ENCODE measurements at regions not wholly inside any gene's neighbourhood (a gene's known extent, or its start where the extent isn't known, plus 50 kb on each side); places are given as distances from the start of the nearest gene placed in this dataset.

DNA sequence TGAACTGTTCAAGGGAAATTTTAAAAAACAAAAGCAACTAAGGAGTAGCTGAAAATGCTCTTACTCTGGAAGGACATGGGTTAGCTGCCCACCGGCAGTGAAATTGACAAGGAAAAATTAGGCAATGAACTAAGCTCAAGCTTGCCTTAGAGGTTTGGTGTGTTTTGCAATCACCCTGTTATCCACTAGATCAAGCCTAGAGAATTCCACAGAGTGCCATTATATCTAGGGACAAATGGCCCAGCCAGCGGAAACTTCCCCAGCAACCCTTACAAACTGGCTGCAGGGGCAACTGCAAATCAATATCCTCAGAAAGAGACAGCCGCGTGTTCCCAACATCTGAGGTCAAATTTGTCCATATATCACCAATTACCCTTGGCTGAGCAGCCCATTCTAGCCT lies 258.2 kb downstream of the SP3 start:
- TF ChIP-seq, protein P1, sequence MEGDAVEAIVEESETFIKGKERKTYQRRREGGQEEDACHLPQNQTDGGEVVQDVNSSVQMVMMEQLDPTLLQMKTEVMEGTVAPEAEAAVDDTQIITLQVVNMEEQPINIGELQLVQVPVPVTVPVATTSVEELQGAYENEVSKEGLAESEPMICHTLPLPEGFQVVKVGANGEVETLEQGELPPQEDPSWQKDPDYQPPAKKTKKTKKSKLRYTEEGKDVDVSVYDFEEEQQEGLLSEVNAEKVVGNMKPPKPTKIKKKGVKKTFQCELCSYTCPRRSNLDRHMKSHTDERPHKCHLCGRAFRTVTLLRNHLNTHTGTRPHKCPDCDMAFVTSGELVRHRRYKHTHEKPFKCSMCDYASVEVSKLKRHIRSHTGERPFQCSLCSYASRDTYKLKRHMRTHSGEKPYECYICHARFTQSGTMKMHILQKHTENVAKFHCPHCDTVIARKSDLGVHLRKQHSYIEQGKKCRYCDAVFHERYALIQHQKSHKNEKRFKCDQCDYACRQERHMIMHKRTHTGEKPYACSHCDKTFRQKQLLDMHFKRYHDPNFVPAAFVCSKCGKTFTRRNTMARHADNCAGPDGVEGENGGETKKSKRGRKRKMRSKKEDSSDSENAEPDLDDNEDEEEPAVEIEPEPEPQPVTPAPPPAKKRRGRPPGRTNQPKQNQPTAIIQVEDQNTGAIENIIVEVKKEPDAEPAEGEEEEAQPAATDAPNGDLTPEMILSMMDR (IDR thresholded peaks at IDR 0.05; ENCODE audit: poor library complexity, severe bottlenecking): no peak
- no peak for TF ChIP-seq EZH2 (IDR thresholded peaks at IDR 0.05; ENCODE audit: borderline replicate concordance, insufficient read depth, low read length, poor library complexity, severe bottlenecking)
- no peak for TF ChIP-seq POLR2AphosphoS5 (IDR thresholded peaks at IDR 0.05)
- no peak for TF ChIP-seq EP300 (conservative IDR thresholded peaks at IDR 0.05; ENCODE audit: poor library complexity, severe bottlenecking)
- TF ChIP-seq, protein P2, sequence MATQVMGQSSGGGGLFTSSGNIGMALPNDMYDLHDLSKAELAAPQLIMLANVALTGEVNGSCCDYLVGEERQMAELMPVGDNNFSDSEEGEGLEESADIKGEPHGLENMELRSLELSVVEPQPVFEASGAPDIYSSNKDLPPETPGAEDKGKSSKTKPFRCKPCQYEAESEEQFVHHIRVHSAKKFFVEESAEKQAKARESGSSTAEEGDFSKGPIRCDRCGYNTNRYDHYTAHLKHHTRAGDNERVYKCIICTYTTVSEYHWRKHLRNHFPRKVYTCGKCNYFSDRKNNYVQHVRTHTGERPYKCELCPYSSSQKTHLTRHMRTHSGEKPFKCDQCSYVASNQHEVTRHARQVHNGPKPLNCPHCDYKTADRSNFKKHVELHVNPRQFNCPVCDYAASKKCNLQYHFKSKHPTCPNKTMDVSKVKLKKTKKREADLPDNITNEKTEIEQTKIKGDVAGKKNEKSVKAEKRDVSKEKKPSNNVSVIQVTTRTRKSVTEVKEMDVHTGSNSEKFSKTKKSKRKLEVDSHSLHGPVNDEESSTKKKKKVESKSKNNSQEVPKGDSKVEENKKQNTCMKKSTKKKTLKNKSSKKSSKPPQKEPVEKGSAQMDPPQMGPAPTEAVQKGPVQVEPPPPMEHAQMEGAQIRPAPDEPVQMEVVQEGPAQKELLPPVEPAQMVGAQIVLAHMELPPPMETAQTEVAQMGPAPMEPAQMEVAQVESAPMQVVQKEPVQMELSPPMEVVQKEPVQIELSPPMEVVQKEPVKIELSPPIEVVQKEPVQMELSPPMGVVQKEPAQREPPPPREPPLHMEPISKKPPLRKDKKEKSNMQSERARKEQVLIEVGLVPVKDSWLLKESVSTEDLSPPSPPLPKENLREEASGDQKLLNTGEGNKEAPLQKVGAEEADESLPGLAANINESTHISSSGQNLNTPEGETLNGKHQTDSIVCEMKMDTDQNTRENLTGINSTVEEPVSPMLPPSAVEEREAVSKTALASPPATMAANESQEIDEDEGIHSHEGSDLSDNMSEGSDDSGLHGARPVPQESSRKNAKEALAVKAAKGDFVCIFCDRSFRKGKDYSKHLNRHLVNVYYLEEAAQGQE (IDR thresholded peaks at IDR 0.05; ENCODE audit: borderline replicate concordance): no peak
- TF ChIP-seq MXI1 (conservative IDR thresholded peaks at IDR 0.05; ENCODE audit: poor library complexity, severe bottlenecking): no peak

Measured in neural cell (in vitro differentiated cells).